ENCODE measurements at regions not wholly inside any gene's neighbourhood (a gene's known extent, or its start where the extent isn't known, plus 50 kb on each side); places are given as distances from the start of the nearest gene placed in this dataset.
"Not testable (repeated sequence)": the region's sequence is repeated elsewhere in the genome, so short reads cannot be mapped to it uniquely, and the experiment has no call there.

GRCh38 chr13:59024434-59024833 is 1139.3 kb downstream of the DIAPH3 start:
- Mint-ChIP-seq H3K36me3 (ENCODE audit: insufficient read depth in 2 of 2) (no peaks in the 10 kb centered on the region), H3K9me3 (peaks cover 0 to 5% of the 10 kb centered on the region in 2 donors), H3K27ac (no peak overlapping the region), H3K27me3 (ENCODE audit: low read depth) (no peaks in the 10 kb centered on the region), H3K4me3 (no peak overlapping the region), H3K4me1 (ENCODE audit: low read depth) (no peaks in the 10 kb centered on the region)
- DNase-seq (no peak), ATAC-seq (replicated peaks in 1 of 2) (no peak)

DNA sequence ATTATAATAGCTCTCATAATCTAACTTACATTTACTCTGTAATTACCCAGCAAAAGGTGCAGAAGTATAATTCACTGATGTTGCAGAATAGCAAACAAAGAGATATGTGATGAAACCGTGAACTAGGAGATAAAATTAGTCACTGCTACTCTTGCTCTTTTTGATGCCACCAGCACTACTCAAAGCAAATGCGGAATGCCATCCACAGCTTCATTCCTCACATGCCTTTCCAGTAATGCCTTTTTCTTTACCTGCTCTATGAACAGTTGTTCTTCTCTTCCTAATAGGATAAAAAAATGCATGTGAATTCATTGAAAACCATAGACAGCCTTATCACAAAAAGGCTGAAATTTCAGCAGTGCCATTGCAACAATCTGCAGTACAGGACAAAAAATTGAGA is 1129.5 kb downstream of the DIAPH3 start:
- Mint-ChIP-seq H3K9me3 (peaks cover 0 to 4% of the 10 kb centered on the region in 2 donors), H3K36me3 (ENCODE audit: insufficient read depth in 2 of 2) (no peaks in the 10 kb centered on the region)

DNA sequence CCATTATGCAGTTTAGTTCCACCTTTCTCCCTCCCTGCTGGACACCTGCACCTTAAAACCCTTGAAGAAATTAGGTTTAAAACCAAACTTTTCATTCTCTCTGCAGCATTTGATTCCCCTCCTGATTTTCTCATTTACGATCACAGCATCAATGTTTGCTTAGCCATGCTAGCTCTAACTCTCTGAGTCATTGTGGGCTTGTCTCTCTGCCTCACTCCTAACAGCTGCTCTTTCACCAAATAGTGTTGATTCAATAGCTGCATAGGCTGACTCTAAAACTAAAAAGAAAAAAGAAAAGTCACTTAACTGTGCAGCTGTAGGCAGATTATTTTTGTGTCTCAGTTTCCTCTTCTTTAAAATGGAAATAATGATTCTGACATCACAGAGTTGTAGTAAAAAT is 1124.9 kb downstream of the DIAPH3 start:
- Mint-ChIP-seq H3K27me3 (ENCODE audit: low read depth) (no peaks in the 10 kb centered on the region), H3K9me3 (peaks cover 0 to 11% of the 10 kb centered on the region in 2 donors), H3K27ac (no peak overlapping the region), H3K4me1 (ENCODE audit: low read depth) (no peaks in the 10 kb centered on the region), H3K36me3 (ENCODE audit: insufficient read depth in 2 of 2) (no peaks in the 10 kb centered on the region), H3K4me3 (no peak overlapping the region)
- no peak for DNase-seq
- no peak for ATAC-seq (replicated peaks in 1 of 2)

More for the DNA sequence above, 1129.5 kb downstream of the DIAPH3 start:
- Mint-ChIP-seq H3K4me1 (ENCODE audit: low read depth) (no peaks in the 10 kb centered on the region), H3K4me3 (no peak overlapping the region), H3K27me3 (ENCODE audit: low read depth) (no peaks in the 10 kb centered on the region), H3K27ac (no peak overlapping the region)
- DNase-seq (no peak), ATAC-seq (replicated peaks in 1 of 2) (no peak)

DNA sequence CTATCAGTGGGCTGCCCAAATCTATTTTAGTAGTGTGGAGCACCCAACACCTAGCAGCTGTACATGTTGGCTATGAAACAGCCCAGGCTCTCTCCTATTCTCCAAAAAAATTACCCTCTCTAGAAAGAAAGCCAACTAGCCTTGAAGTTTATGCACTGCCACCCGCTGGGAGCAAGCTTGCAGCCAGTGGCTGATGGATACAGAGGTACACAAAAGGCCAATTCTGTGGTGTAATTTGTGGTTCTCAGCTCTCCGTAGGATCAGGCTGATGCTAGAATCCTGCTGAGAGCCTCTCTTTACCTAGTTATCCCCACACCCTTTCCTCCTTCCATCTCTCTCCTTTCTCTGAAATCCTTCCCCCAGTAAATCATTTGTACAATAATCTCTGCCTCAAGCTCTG is 1120.7 kb downstream of the DIAPH3 start:
- no peak overlapping the region for H3K4me3 Mint-ChIP-seq
- H3K36me3 Mint-ChIP-seq (ENCODE audit: insufficient read depth in 2 of 2) = no peaks in the 10 kb centered on the region
- H3K9me3 Mint-ChIP-seq = peaks cover 0 to 15% of the 10 kb centered on the region in 2 donors
- H3K27me3 Mint-ChIP-seq (ENCODE audit: low read depth) = no peaks in the 10 kb centered on the region
- ATAC-seq (replicated peaks in 1 of 2) = no peak
- H3K27ac Mint-ChIP-seq = no peak overlapping the region
- H3K4me1 Mint-ChIP-seq (ENCODE audit: low read depth) = no peaks in the 10 kb centered on the region
- no peak for DNase-seq

DNA sequence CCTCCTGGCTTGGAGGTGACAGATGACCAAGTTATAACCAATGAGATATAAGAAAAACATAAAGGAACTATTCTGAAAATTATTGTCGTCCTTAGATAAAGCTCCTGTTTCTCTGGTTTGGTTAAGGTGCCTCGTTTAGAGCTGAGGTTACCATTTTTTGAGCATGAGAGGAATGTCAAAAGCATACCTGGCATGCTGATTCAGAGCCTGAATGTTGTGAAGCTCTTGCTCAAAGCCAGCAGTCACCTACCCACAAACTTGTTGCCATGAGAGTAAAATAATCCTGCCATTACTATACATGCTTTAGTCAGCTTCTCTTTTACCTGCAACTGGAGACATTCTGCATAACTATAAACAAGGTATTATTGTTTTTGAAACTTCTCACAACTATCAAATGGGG is 1116.2 kb downstream of the DIAPH3 start:
- no peak for ATAC-seq (replicated peaks in 1 of 2)
- Mint-ChIP-seq H3K4me3 (no peak overlapping the region), H3K9me3 (peaks cover 3 to 13% of the 10 kb centered on the region in 2 donors), H3K27me3 (ENCODE audit: low read depth) (no peaks in the 10 kb centered on the region), H3K4me1 (ENCODE audit: low read depth) (no peaks in the 10 kb centered on the region), H3K27ac (no peak overlapping the region), H3K36me3 (ENCODE audit: insufficient read depth in 2 of 2) (no peaks in the 10 kb centered on the region)
- no peak for DNase-seq

- Mint-ChIP-seq H3K4me3 (no peak overlapping the region), H3K4me1 (ENCODE audit: low read depth) (no peaks in the 10 kb centered on the region), H3K27ac (no peak overlapping the region), H3K27me3 (ENCODE audit: low read depth) (no peaks in the 10 kb centered on the region), H3K36me3 (ENCODE audit: insufficient read depth in 2 of 2) (no peaks in the 10 kb centered on the region), H3K9me3 (no peaks in the 10 kb centered on the region)
- ATAC-seq (replicated peaks in 1 of 2) (no peak), DNase-seq (no peak)
Observed at GRCh38 chr13:59061621-59062020, 1102.1 kb downstream of the DIAPH3 start.

DNA sequence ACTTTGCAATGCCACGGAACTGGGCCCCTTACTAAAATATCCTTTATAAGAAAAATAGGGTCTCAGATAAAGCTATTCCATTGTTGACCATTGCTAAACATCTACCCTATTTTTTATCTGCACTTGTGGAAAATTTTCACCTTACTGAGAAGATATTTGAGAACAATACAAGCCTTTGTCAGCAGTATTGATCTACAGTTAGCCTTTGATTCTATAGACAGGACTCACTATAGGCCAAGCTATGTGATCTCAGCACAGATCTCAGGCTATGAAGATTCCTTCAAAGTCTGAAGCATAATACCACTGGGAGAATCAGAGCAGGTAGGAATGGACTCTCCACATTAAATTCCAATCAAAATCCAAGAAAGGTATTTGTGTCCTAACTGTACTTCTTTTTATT is 1099.7 kb downstream of the DIAPH3 start:
- no peak overlapping the region for H3K27ac Mint-ChIP-seq

DNA sequence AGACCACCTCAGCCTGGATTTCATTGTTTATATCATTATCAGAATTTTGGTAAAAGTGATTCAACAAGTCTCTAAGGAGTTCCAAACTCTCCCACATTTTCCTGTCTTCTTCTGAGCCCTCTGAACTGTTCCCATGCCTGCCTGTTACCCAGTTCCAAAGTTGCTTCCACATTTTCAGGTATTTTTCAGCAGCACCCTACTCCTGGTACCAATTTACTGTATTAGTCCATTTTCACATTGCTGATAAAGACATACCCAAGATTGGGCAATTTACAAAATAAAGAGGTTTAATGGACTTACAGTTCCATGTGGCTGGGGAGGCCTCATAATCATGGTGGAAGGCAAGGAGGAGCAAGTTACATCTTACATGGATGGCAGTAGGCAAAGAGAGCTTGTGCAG is 1087.3 kb downstream of the DIAPH3 start:
- not testable (repeated sequence) for DNase-seq; ATAC-seq (replicated peaks in 1 of 2); H3K4me3 Mint-ChIP-seq; H3K36me3 Mint-ChIP-seq (ENCODE audit: insufficient read depth in 2 of 2); H3K4me1 Mint-ChIP-seq (ENCODE audit: low read depth); H3K27ac Mint-ChIP-seq; H3K27me3 Mint-ChIP-seq (ENCODE audit: low read depth)
- H3K9me3 Mint-ChIP-seq = peaks cover 20 to 24% of the 10 kb centered on the region in 2 donors

More for the DNA sequence above, 1099.7 kb downstream of the DIAPH3 start:
- DNase-seq (no peak), ATAC-seq (replicated peaks in 1 of 2) (no peak)
- no peaks in the 10 kb centered on the region for H3K4me1 Mint-ChIP-seq (ENCODE audit: low read depth)
- H3K9me3 Mint-ChIP-seq = no peaks in the 10 kb centered on the region
- no peaks in the 10 kb centered on the region for H3K27me3 Mint-ChIP-seq (ENCODE audit: low read depth)
- no peaks in the 10 kb centered on the region for H3K36me3 Mint-ChIP-seq (ENCODE audit: insufficient read depth in 2 of 2)
- H3K4me3 Mint-ChIP-seq = no peak overlapping the region

- Mint-ChIP-seq H3K36me3 (ENCODE audit: insufficient read depth in 2 of 2) (no peaks in the 10 kb centered on the region), H3K4me1 (ENCODE audit: low read depth) (no peaks in the 10 kb centered on the region), H3K27ac (no peak overlapping the region), H3K9me3 (peaks cover 3 to 5% of the 10 kb centered on the region in 2 donors), H3K27me3 (ENCODE audit: low read depth) (no peaks in the 10 kb centered on the region), H3K4me3 (no peak overlapping the region)
- DNase-seq = no peak
- ATAC-seq (replicated peaks in 1 of 2) = no peak
Observed at GRCh38 chr13:59086147-59086546, 1077.6 kb downstream of the DIAPH3 start.

- Mint-ChIP-seq H3K27me3 (ENCODE audit: low read depth) (no peaks in the 10 kb centered on the region), H3K9me3 (peaks cover 3 to 5% of the 10 kb centered on the region in 2 donors), H3K4me3 (no peak overlapping the region), H3K4me1 (ENCODE audit: low read depth) (no peaks in the 10 kb centered on the region), H3K36me3 (ENCODE audit: insufficient read depth in 2 of 2) (no peaks in the 10 kb centered on the region), H3K27ac (no peak overlapping the region)
- DNase-seq (no peak), ATAC-seq (replicated peaks in 1 of 2) (no peak)
Observed at GRCh38 chr13:59088716-59089115, 1075.0 kb downstream of the DIAPH3 start.

DNA sequence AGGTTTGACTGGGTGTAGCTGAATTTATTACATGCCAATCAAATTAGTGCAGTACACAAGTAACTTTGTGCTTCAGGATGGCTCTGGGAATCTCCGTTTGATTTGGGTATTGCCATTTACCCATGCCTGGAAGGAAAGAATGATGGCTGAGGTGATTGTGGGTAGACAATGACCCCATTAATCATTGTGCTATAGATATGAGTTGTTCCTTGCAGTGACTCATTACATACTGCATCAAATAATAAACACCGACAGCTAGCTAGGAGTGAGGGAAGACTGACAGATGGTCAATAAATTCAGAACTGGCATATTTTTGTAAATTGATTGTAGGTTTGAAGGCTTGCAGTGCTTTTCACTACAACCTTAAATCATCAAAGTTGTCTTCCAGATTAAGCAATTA is 1069.5 kb downstream of the DIAPH3 start:
- Mint-ChIP-seq H3K4me1 (ENCODE audit: low read depth) (no peaks in the 10 kb centered on the region), H3K27ac (no peak overlapping the region), H3K36me3 (ENCODE audit: insufficient read depth in 2 of 2) (no peaks in the 10 kb centered on the region), H3K27me3 (ENCODE audit: low read depth) (no peaks in the 10 kb centered on the region), H3K4me3 (no peak overlapping the region), H3K9me3 (peaks cover 2 to 4% of the 10 kb centered on the region in 2 donors)
- DNase-seq (no peak), ATAC-seq (replicated peaks in 1 of 2) (no peak)

- Mint-ChIP-seq H3K4me3 (no peak overlapping the region), H3K9me3 (peaks cover 0 to 4% of the 10 kb centered on the region in 2 donors), H3K27ac (no peak overlapping the region), H3K4me1 (ENCODE audit: low read depth) (no peaks in the 10 kb centered on the region), H3K36me3 (ENCODE audit: insufficient read depth in 2 of 2) (no peaks in the 10 kb centered on the region), H3K27me3 (ENCODE audit: low read depth) (no peaks in the 10 kb centered on the region)
- DNase-seq (no peak), ATAC-seq (replicated peaks in 1 of 2) (no peak)
Observed at GRCh38 chr13:59099182-59099974, 1064.3 kb downstream of the DIAPH3 start.

DNA sequence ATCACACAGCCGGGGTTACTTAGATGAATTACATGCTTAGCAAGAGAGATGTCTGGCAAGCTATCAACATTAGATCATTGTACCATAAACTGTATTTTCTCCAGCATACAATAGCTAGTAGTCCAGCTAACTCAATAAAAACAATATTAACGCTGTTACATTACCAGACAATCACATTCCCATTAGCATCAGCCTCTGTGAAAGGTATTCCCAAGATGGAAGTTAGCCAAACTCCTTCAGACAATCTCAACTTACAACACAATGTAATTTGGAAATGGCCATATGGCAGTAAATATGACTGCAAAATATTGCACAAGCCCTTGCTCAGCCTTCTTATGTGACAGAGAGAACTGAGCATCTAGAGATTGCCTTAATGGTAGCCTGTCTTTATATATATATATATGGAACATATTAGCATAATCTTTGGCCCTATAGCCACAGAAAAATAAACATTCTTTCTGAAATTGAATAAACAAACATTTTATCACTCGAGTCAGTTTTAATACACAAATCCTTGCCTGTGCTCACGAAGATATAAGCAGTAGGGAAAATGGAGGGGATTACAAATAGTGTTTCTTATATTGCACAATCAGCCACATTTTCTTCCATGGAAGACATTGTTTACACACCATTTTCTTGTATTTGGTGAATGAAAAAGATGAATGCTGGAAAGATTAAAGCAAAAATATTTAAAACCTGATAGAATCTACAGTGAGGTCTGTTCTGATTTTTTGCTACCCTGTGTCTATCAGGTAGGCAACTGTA is 1060.5 kb downstream of the DIAPH3 start:
- no peaks in the 10 kb centered on the region for H3K4me1 Mint-ChIP-seq (ENCODE audit: low read depth)
- H3K36me3 Mint-ChIP-seq (ENCODE audit: insufficient read depth in 2 of 2) = no peaks in the 10 kb centered on the region

More for the DNA sequence above, 1060.5 kb downstream of the DIAPH3 start:
- Mint-ChIP-seq H3K27ac (no peak overlapping the region), H3K27me3 (ENCODE audit: low read depth) (no peaks in the 10 kb centered on the region), H3K9me3 (peaks cover 0 to 10% of the 10 kb centered on the region in 2 donors), H3K4me3 (no peak overlapping the region)
- ATAC-seq (replicated peaks in 1 of 2) = no peak
- no peak for DNase-seq
